ENCODE measurements at regions not wholly inside any gene's neighbourhood (a gene's known extent, or its start where the extent isn't known, plus 50 kb on each side); places are given as distances from the start of the nearest gene placed in this dataset.

GRCh38 chr6:98579941-98580340, 254.4 kb upstream of the POU3F2 start:
- no peaks in the 10 kb centered on the region for H3K36me3 Mint-ChIP-seq
- DNase-seq, result no peak
- CTCF ChIA-PET (ENCODE audit: partially characterized antibody), result no interaction called here
- intact Hi-C loops (cut with micrococcal nuclease), result no loop called here
- peaks cover 0 to 1% of the 10 kb centered on the region in 2 donors for H3K27me3 Mint-ChIP-seq
- no peaks in the 10 kb centered on the region for H3K9me3 Mint-ChIP-seq
- no peaks in the 10 kb centered on the region for H3K36me3 ChIP-seq (ENCODE audit: insufficient read depth, low read length)
- no peak overlapping the region for H3K4me3 ChIP-seq (ENCODE audit: low read length in 2 of 2)
- POLR2A ChIA-PET (ENCODE audit: partially characterized antibody), result no interaction called here
- H3K27ac Mint-ChIP-seq, result no peak overlapping the region
- H3K27ac ChIP-seq (ENCODE audit: low read depth, low read length), result no peak overlapping the region
- no peak overlapping the region for H3K4me3 Mint-ChIP-seq
- H3K4me1 ChIP-seq (ENCODE audit: insufficient read depth, low read length), result no peaks in the 10 kb centered on the region
- no peaks in the 10 kb centered on the region for H3K9me3 ChIP-seq (ENCODE audit: control insufficient read depth in 1 of 2, low read length in 2 of 2)
- H3K27me3 ChIP-seq (ENCODE audit: insufficient read depth, low read length), result no peaks in the 10 kb centered on the region
- no peaks in the 10 kb centered on the region for H3K4me1 Mint-ChIP-seq

- CTCF ChIA-PET (ENCODE audit: partially characterized antibody), result no interaction called here
- Mint-ChIP-seq H3K4me3 (no peak overlapping the region), H3K27me3 (peaks cover 0 to 1% of the 10 kb centered on the region in 2 donors), H3K9me3 (peaks cover 0 to 2% (median 0%) of the 10 kb centered on the region in 8 donors), H3K36me3 (no peaks in the 10 kb centered on the region), H3K4me1 (no peaks in the 10 kb centered on the region), H3K27ac (no peak overlapping the region)
- no peak for DNase-seq
- intact Hi-C loops (cut with micrococcal nuclease), result no loop called here
- POLR2A ChIA-PET (ENCODE audit: partially characterized antibody), result no interaction called here
- H3K4me3 ChIP-seq (ENCODE audit: low read length in 2 of 2), result no peak overlapping the region
- no peaks in the 10 kb centered on the region for H3K9me3 ChIP-seq (ENCODE audit: control insufficient read depth in 1 of 2, low read length in 2 of 2)
- no peaks in the 10 kb centered on the region for H3K27me3 ChIP-seq (ENCODE audit: insufficient read depth, low read length)
- no peak overlapping the region for H3K27ac ChIP-seq (ENCODE audit: low read depth, low read length)
- no peaks in the 10 kb centered on the region for H3K4me1 ChIP-seq (ENCODE audit: insufficient read depth, low read length)
- H3K36me3 ChIP-seq (ENCODE audit: insufficient read depth, low read length), result no peaks in the 10 kb centered on the region
Measured at GRCh38 chr6:98581705-98582104, 252.7 kb upstream of the POU3F2 start.

- intact Hi-C loops (cut with micrococcal nuclease), result no loop called here
- no peaks in the 10 kb centered on the region for H3K36me3 ChIP-seq (ENCODE audit: insufficient read depth, low read length)
- Mint-ChIP-seq H3K4me3 (no peak overlapping the region), H3K4me1 (no peaks in the 10 kb centered on the region), H3K27ac (no peak overlapping the region), H3K36me3 (no peaks in the 10 kb centered on the region), H3K9me3 (peaks cover 0 to 2% (median 0%) of the 10 kb centered on the region in 8 donors), H3K27me3 (peaks cover 0 to 1% of the 10 kb centered on the region in 2 donors)
- no peak for DNase-seq
- no peak overlapping the region for H3K27ac ChIP-seq (ENCODE audit: low read depth, low read length)
- H3K9me3 ChIP-seq (ENCODE audit: control insufficient read depth in 1 of 2, low read length in 2 of 2), result no peaks in the 10 kb centered on the region
- CTCF ChIA-PET (ENCODE audit: partially characterized antibody), result no interaction called here
- no peaks in the 10 kb centered on the region for H3K4me1 ChIP-seq (ENCODE audit: insufficient read depth, low read length)
- POLR2A ChIA-PET (ENCODE audit: partially characterized antibody), result no interaction called here
- no peak overlapping the region for H3K4me3 ChIP-seq (ENCODE audit: low read length in 2 of 2)
- H3K27me3 ChIP-seq (ENCODE audit: insufficient read depth, low read length), result no peaks in the 10 kb centered on the region
Measured at GRCh38 chr6:98583506-98583905, 250.9 kb upstream of the POU3F2 start.

GRCh38 chr6:98586163-98586562, 248.2 kb upstream of the POU3F2 start:
- intact Hi-C loops (cut with micrococcal nuclease), result no loop called here
- Histone ChIP-seq H3K27me3 (ENCODE audit: insufficient read depth, low read length) (no peaks in the 10 kb centered on the region), H3K9me3 (ENCODE audit: control insufficient read depth in 1 of 2, low read length in 2 of 2) (no peaks in the 10 kb centered on the region), H3K36me3 (ENCODE audit: insufficient read depth, low read length) (no peaks in the 10 kb centered on the region), H3K27ac (ENCODE audit: low read depth, low read length) (no peak overlapping the region), H3K4me1 (ENCODE audit: insufficient read depth, low read length) (no peaks in the 10 kb centered on the region), H3K4me3 (ENCODE audit: low read length in 2 of 2) (no peak overlapping the region)
- ChIA-PET CTCF (ENCODE audit: partially characterized antibody) (no interaction called here), POLR2A (ENCODE audit: partially characterized antibody) (no interaction called here)
- Mint-ChIP-seq H3K27ac (no peak overlapping the region), H3K4me3 (no peak overlapping the region), H3K36me3 (no peaks in the 10 kb centered on the region), H3K4me1 (no peaks in the 10 kb centered on the region), H3K9me3 (peaks cover 0 to 2% (median 0%) of the 10 kb centered on the region in 8 donors), H3K27me3 (peaks cover 0 to 3% of the 10 kb centered on the region in 2 donors)
- DNase-seq, result no peak

- Histone ChIP-seq H3K27ac (ENCODE audit: low read depth, low read length) (no peak overlapping the region), H3K27me3 (ENCODE audit: insufficient read depth, low read length) (no peaks in the 10 kb centered on the region), H3K4me3 (ENCODE audit: low read length in 2 of 2) (no peak overlapping the region), H3K9me3 (ENCODE audit: control insufficient read depth in 1 of 2, low read length in 2 of 2) (no peaks in the 10 kb centered on the region), H3K4me1 (ENCODE audit: insufficient read depth, low read length) (no peaks in the 10 kb centered on the region), H3K36me3 (ENCODE audit: insufficient read depth, low read length) (no peaks in the 10 kb centered on the region)
- Mint-ChIP-seq H3K9me3 (peaks cover 0 to 2% (median 0%) of the 10 kb centered on the region in 8 donors), H3K27ac (no peak overlapping the region), H3K4me3 (no peak overlapping the region), H3K36me3 (no peaks in the 10 kb centered on the region), H3K27me3 (peaks cover 0 to 3% of the 10 kb centered on the region in 2 donors), H3K4me1 (no peaks in the 10 kb centered on the region)
- POLR2A ChIA-PET (ENCODE audit: partially characterized antibody), result no interaction called here
- CTCF ChIA-PET (ENCODE audit: partially characterized antibody), result no interaction called here
- no peak for DNase-seq
- intact Hi-C loops (cut with micrococcal nuclease), result no loop called here
Measured at GRCh38 chr6:98587555-98587954, 246.8 kb upstream of the POU3F2 start.

GRCh38 chr6:98589536-98589935, 244.8 kb upstream of the POU3F2 start:
- H3K4me1 Mint-ChIP-seq, result no peaks in the 10 kb centered on the region
- Histone ChIP-seq H3K9me3 (ENCODE audit: control insufficient read depth in 1 of 2, low read length in 2 of 2) (no peaks in the 10 kb centered on the region), H3K4me3 (ENCODE audit: low read length in 2 of 2) (no peak overlapping the region), H3K36me3 (ENCODE audit: insufficient read depth, low read length) (no peaks in the 10 kb centered on the region), H3K27me3 (ENCODE audit: insufficient read depth, low read length) (no peaks in the 10 kb centered on the region), H3K27ac (ENCODE audit: low read depth, low read length) (no peak overlapping the region), H3K4me1 (ENCODE audit: insufficient read depth, low read length) (no peaks in the 10 kb centered on the region)
- POLR2A ChIA-PET (ENCODE audit: partially characterized antibody), result no interaction called here
- peaks cover 0 to 3% of the 10 kb centered on the region in 2 donors for H3K27me3 Mint-ChIP-seq
- H3K4me3 Mint-ChIP-seq, result no peak overlapping the region
- no peaks in the 10 kb centered on the region for H3K36me3 Mint-ChIP-seq
- CTCF ChIA-PET (ENCODE audit: partially characterized antibody), result no interaction called here
- no peak overlapping the region for H3K27ac Mint-ChIP-seq
- intact Hi-C loops (cut with micrococcal nuclease), result no loop called here
- peaks cover 0 to 2% (median 0%) of the 10 kb centered on the region in 8 donors for H3K9me3 Mint-ChIP-seq
- DNase-seq, result no peak

- Histone ChIP-seq H3K36me3 (ENCODE audit: insufficient read depth, low read length) (no peaks in the 10 kb centered on the region), H3K27me3 (ENCODE audit: insufficient read depth, low read length) (no peaks in the 10 kb centered on the region), H3K9me3 (ENCODE audit: control insufficient read depth in 1 of 2, low read length in 2 of 2) (no peaks in the 10 kb centered on the region), H3K4me3 (ENCODE audit: low read length in 2 of 2) (no peak overlapping the region), H3K4me1 (ENCODE audit: insufficient read depth, low read length) (no peaks in the 10 kb centered on the region), H3K27ac (ENCODE audit: low read depth, low read length) (no peak overlapping the region)
- Mint-ChIP-seq H3K36me3 (no peaks in the 10 kb centered on the region), H3K27ac (no peak overlapping the region), H3K4me3 (no peak overlapping the region), H3K9me3 (peaks cover 0 to under 1% (median 0%) of the 10 kb centered on the region in 8 donors), H3K4me1 (no peaks in the 10 kb centered on the region), H3K27me3 (peaks cover 0 to 2% of the 10 kb centered on the region in 2 donors)
- intact Hi-C loops (cut with micrococcal nuclease), result no loop called here
- ChIA-PET CTCF (ENCODE audit: partially characterized antibody) (no interaction called here), POLR2A (ENCODE audit: partially characterized antibody) (no interaction called here)
- no peak for DNase-seq
Measured at GRCh38 chr6:98590136-98590681, 244.2 kb upstream of the POU3F2 start.

- H3K36me3 Mint-ChIP-seq, result no peaks in the 10 kb centered on the region
- ChIA-PET POLR2A (ENCODE audit: partially characterized antibody) (no interaction called here), CTCF (ENCODE audit: partially characterized antibody) (no interaction called here)
Measured at GRCh38 chr6:98590997-98591396, 243.4 kb upstream of the POU3F2 start.

More at GRCh38 chr6:98590997-98591396, 243.4 kb upstream of the POU3F2 start:
- no peaks in the 10 kb centered on the region for H3K4me1 Mint-ChIP-seq
- Histone ChIP-seq H3K36me3 (ENCODE audit: insufficient read depth, low read length) (no peaks in the 10 kb centered on the region), H3K4me1 (ENCODE audit: insufficient read depth, low read length) (no peaks in the 10 kb centered on the region), H3K4me3 (ENCODE audit: low read length in 2 of 2) (no peak overlapping the region), H3K9me3 (ENCODE audit: control insufficient read depth in 1 of 2, low read length in 2 of 2) (no peaks in the 10 kb centered on the region), H3K27me3 (ENCODE audit: insufficient read depth, low read length) (no peaks in the 10 kb centered on the region), H3K27ac (ENCODE audit: low read depth, low read length) (no peak overlapping the region)
- DNase-seq, result no peak
- H3K4me3 Mint-ChIP-seq, result no peak overlapping the region
- no peak overlapping the region for H3K27ac Mint-ChIP-seq
- peaks cover 0 to 3% (median 0%) of the 10 kb centered on the region in 8 donors for H3K9me3 Mint-ChIP-seq
- peaks cover 0 to 2% of the 10 kb centered on the region in 2 donors for H3K27me3 Mint-ChIP-seq
- intact Hi-C loops (cut with micrococcal nuclease), result no loop called here

Data from CD4-positive, alpha-beta memory T cell (primary cell).